Epidermal melanocyte (primary cell): ENCODE measurements at regions not wholly inside any gene's neighbourhood (a gene's known extent, or its start where the extent isn't known, plus 50 kb on each side); places are given as distances from the start of the nearest gene placed in this dataset.

Experiments used
- DNase-seq: peaks from one replicate; pipeline ENCODE4 v3.0.0; 2011; ENCODE audit warnings: low spot score; ENCODE audit not compliant: insufficient read length

DNA sequence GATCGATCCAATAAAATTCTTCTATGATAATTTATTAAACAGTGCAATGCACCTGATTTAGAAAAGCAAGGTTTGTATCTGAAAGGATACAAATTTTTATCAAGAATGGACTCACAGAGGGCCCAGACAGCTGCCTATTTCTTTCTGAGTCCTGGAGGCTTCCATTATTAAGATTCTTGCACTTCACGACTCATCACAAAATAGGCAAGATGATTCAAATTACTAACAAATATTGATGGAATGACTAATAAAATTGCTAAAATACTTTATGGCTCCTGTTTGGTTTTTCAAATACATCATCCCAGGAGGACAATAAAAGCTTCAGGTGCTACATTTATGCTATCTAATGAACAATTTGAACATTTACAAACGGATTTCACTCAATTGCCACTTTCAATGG lies 483.0 kb upstream of the AGTR1 start:
- DNase-seq: no peak

DNA sequence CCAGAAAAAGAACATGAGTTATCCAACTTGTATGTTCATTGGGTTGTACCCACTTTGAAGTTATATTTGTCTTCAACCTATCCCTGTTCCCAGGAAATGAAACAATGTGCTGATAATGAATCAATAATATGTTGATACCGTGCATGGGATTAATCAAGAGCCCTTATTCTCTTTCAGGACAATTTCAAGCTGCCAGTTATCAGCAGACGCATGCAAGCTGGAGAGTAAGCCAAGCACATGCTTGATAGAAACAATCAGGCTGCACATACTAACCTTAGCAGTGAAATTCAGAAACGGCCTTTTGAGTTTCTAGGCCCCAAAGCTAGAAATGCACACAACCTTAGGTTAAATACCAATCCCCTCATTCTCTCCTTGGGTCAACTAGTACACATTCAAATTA lies 480.4 kb upstream of the AGTR1 start:
- DNase-seq: no peak

DNA sequence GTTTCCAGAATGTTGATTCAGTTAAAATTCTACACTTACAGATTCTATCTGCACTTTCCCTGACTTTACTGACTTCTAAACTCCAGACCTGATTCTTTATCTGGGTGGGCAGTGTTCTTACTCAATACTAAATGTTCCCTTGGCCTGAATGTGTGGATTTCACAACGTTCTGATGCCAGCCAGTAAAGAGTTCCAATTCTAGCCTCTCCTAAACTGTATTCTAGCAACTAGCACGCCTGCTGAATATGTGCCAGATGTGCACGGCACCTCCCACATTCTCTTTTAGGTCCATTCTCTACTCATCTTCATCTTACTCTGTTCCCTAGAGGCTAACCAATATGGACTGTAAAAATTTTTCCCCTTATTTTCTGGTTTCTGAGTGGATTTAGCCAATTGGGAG lies 479.5 kb upstream of the AGTR1 start:
- DNase-seq: no peak

DNA sequence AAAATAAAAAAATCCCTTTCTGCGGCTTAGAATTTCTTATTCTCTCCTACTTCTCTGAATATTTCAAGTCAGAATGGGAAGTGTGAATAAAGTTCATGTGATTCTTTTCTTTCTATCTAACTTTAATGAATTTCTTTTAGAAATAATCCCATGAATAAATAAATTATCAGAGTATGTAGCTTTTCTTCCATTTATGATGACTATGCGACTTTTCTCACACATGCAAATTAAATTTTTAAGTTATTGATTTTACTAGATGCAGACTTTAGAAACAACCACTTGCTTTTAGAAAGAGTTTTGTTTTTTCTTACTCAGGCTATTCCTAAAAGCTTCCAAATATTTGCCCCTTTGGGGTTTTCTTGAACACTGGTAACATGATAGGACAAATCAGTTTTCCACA lies 477.7 kb upstream of the AGTR1 start:
- DNase-seq: no peak

DNA sequence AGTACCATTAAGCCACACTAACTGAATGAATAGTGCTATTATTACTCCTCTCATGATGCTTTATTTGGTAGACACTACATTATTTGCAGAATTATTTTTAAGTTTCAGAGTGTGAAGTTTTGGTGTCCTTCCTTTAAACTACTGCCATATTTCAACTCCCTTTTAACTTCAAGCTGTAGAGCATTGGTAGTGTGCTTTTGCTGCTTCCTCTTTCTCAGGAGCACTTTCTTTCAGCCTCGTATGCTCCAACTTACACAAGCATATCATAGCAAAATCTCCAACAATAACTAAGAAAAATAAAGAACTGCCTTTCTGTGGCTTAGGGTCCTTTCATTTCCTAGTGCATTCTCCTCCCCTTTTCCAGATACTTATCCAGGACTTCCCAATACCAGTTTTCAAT lies 476.4 kb upstream of the AGTR1 start:
- DNase-seq: no peak

DNA sequence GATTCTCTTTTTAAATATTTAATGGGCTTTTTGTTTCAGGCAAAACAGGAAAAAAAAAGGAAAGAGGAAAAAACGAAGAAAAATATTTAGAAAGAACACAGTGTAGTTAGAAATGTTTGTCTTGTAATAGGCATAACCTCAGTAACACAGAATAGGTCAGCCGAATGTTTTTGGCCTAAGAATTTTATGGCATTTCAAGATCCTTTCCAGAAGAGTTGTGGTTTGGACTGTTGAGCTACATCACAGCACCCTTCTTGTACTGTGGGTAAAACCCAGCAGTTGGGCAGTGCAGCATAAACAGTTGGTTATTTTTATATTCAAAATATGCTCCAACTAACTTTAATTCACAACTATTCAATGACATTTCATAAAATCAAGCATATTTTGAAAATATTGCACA lies 474.4 kb upstream of the AGTR1 start:
- no peak for DNase-seq

DNA sequence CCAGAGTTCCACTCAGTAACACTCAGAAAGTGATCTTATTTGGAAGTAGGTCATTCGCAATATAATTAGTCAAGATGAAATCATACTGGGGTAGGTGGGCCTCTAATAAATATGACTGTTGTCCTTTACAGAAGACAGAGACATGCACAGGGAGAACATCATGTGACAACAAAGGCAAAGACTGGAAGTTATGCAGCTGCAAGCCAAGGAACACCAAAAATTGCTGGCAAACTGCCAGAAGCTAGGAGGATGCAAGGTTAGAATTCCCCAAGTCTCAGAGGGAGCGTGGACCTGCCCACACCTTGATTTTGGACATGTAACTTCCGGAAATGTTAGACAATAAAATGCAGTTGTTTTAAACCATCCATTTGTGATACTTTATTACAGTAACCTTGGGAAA lies 471.5 kb upstream of the AGTR1 start:
- DNase-seq: no peak

DNA sequence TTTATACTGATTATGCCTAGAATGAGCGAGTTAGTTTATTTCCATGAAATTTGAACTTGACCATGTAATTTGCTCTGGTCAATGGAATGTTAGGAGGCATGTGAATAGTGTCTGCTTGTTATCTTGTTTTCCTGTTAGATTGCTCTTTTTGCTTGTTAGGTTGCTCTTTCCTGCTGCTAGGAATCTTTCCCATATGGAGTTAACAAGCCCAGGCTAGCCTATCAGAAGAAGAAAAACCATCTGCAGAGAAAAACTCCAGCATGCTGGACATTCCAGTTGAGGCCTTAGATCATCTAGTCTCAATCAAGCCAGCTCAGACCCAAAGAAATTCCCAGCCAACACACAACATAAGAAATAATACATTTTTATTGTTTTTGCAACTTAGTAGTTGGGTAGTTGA lies 470.2 kb upstream of the AGTR1 start:
- no peak for DNase-seq

DNA sequence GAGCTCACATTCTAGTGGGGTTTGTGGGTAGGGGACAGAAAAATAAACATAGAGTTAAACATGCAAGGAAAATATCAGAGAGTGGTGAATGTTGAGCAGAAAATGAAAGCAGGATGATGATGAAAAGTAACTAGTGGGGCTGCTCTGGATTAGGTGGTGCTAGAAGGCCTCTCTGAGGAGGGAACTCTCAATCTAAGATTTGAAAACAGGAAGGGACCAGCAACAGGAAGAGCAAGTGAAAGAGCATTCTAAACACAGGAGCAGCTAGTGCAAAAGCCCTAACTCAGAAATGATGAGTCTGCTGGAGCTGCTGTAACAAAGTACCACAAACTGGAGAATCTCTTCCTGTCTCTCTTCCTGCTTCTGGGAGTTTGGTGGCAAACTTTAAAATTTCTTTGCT lies 468.6 kb upstream of the AGTR1 start:
- DNase-seq: no peak

DNA sequence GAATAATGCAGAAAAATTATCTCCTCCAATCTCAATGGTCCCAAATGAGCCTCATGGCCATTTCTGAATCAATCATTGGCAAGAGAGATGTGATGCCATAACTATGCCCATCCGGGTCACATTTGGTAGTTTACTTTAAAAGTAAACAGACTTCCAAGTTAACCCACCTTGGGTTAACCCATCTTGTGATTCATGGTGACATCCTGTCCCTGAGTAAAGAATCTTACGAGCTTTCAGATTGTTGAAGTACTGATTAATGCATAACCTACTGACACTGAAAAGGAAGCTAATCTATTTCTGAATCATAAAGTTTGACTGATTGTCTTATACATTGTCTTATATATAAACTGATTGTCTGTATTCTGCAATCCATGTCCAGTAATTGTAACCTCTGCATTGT lies 467.2 kb upstream of the AGTR1 start:
- no peak for DNase-seq

DNA sequence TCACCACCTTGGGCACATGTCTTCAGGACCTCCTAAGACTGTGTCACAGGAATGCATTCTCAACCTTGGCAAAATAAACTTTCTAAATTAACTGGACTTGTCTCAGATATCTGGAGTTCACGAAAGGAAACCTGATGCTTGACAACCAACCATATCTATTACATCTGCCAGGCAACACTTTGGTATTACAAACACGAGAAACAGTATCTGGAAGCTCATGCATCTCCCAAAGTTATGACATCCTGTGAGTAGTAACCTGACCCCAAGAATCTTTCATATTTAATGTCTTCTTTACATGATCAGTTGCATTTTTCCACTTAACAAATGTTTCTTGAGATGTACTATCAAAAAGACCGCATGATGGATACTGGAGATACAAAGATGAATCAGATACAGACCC lies 465.3 kb upstream of the AGTR1 start:
- no peak for DNase-seq

DNA sequence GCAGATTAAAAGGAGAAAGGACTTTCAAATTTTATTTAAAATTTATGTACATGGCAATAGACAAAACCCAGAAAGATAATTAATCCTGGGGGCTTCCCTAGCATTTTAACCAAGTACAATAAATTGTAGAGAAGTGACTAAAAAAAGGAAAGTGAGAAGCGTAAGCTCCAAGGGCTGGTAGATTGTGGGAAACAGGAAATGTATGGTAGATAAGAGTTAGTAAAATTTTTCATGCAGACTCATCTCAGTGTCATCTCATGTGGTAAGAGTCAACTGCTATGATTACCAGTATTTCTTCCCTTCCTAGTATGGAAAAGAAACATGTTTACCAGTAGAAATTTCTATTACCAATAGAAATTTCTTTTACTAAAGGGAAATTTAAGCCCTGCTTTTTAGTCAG lies 464.3 kb upstream of the AGTR1 start:
- no peak for DNase-seq

DNA sequence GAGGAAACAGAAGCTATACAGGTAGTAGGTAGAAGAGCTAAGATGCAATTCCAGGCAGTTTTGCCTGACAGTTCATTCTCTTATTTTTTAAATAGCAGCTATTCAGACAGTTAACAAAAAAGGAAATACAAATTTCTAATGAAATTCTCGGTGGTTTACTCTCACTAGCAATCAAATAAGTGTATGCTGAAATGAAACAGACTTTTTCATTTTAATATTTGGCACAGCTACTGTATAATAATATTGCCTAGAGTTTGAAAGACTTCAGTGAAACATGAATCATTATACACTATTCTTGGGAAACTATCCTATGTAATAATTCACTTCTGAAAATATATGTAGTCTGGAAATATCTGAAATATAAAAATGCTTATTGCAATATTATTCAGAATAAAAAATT lies 463.2 kb upstream of the AGTR1 start:
- no peak for DNase-seq

DNA sequence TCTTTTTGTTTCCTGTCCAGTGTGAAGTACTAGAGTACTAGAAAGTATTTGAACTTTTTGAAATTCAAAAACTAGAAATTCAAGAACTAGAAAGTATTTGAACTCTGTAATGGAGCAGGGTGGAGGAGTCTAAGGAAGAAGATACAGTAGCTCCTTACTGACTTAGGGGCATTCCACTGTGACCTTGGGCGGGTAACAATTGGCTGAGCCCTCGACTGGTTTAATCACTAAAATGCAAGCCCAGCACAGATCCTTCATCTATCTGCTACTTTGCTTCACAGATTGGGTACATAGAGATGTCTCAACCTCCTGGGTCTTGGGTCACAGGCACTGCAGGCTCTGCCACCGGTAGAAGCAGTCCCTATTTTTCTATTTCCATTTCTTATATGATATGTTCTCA lies 462.1 kb upstream of the AGTR1 start:
- no peak for DNase-seq

DNA sequence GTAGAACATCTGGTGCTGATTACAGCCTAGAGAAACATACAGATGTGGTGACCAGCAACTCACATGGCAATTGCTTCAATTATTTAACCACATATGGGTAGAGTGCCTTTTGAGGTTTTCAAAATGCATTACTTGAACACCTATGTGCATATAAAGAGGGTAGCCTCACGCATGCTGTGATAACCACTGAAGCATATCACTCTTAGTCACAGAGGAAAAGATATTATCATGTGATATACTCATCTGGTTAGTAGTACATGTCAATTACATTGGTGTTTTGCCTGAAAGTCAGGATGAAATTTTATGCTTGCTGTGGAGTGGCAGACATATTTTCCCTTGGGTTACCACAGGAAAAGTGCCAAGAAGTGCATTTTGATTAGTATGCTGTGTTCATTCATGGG lies 459.3 kb upstream of the AGTR1 start:
- DNase-seq: no peak

DNA sequence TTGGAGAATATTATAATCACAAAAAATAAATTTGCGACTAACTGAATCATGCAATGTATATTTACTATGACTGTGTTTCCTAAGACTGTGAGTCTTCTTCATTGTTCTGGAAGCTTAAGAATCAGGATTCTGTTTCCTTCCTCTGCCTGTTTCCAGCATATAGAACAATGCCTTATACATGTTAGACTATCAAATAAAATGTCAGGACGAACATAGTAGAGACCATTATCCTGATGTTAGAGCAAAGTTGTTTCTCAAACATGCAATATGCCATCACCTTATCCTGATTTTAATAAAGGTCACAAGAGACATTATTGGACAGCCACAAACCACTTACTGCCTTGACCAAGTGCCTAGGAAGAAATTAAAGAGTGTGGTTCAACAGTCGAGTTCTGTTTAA lies 457.4 kb upstream of the AGTR1 start:
- DNase-seq: no peak

DNA sequence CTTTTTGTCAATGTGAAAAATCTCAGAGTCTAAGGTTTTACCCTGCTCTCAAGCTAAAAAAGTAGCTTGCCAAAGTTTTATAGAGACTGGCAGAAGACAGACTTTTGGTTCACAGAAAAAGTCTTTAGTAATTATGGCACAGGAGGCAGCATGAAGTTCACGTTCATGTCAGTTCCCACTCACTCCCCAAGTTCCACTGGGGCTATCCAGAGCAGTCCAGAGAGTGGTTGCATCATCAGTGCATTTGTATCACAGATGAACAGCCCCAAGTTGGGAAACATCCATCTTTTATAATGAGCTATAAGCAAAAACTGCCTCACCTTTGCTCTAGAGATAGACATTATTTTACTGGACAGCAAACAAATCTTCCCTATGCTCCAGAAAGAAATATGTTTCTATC lies 454.1 kb upstream of the AGTR1 start:
- DNase-seq: no peak

DNA sequence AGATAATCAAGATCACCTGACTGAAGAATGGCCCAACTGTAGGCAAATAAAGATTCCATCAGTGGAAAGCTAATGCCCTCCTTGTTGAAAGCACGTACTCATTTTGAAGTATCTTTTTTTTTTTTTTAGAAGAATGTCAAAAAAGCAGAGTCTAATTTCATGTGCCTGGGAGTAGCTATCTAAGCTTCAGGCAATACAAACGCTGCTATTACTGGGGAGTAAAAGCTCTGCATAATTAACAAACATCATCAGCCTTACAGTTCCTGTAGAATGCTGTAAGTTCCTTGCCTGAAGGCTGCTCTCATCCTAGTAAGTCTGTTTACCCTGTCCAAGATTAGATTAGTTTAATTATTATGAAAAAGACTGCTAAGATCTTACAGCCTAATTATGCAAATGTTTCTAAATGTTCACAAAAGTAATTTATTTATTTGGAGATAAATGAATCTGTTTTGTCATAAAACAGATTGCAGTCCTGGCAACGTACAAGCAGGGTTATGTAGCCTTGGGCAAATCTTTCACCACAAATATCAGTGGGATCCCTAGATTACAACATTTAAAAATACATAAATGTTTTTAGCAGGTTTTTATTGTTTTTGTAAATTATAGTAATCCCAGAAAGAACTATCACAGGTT lies 451.3 kb upstream of the AGTR1 start:
- DNase-seq: no peak

DNA sequence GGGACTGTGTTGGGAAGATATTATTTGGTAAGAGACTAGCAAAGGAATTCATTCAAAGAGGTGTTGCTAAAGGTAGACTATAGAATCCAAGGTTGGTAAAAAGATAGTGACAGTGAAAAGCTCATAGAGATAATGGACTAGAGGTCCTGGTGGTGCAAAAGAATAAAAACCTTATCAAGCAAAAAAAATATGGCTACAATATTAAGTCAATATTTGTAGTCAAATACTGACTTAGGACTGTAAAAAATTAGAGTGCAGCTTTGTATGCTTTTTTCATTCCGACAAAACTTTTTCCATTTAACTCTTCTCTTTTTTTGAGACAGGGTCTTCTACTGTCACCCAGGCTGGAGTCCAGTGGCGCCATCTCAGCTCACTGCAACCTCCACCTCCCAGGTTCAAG lies 444.0 kb upstream of the AGTR1 start:
- no peak for DNase-seq

DNA sequence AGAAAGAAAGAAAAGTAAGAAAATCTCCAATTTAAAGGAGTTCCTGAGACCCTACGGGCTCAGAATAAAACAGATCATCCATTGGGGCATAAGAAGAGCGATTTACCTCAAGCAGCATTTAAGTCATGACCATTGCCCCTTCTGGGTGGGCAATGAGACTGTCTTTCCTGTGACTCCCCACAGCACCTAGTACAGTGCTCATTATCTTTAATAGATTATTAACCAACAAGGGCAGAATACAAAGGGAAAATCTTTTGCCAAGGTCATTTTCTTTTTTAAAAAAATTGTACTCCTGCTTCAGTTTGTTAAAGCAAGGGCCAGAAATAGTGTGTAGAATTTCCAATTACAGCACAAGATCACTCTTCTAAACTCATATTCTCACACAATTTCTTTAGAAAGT lies 443.3 kb upstream of the AGTR1 start:
- DNase-seq: no peak

DNA sequence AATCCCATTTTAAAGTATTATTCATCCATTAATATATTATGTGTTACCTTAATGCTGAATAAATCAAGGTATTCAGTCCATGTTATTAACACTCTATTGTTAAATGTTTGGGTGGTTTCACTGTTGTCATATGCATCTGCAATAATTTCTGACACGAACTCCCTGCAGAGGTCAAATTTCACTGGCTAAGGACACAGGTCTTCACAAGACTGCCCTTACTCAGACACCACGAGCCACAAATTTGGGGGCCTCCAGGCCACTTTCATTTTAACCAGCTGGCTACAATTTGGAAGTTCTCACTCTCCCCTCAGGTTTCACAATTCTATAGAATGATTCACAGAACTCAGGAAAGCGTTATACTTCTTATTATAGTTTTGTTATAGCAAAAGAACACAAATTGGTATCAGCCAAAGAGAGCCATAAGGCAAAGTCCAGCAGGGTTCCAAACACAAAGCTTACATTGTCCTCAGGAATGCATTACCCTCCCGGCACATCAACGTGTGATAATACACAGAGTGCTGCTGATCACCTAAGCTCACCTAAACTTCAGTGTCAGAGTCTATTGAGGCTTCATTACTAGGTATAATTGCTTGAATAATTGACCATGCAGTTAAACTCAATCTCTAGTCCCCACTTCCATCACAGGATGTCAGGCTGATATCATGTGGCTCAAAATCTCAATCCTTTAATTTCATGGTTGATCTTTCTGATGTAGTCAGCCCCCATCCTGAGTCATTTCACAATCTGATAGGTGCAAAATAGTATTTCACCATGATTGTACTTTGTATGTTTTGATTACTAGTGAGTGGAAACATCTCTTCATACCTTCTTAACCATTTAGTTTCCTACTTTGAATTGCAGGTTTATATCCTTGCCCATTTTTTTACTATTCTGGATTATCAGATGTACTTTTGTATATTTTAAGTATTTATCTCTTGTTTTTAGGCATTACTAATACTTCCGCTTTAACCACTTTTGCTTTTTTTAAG lies 441.4 kb upstream of the AGTR1 start:
- no peak for DNase-seq

DNA sequence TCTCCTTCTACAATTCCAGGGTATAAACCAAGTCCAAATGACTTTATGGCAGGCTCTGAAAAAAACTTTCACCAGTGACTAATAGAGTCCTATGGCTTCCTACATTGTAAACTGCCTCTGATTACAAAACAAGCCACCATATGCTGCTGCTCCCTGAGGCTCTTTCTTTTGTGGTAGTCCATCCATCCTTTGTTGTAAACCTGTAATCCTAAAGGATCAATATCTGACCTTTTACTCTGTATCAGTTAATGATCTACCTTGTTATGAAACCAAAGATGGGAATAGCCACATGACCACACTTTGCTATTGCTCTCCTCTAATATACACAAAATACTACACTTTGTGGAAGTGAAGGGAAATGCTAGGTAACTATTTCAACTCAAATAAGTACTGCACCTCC lies 434.7 kb upstream of the AGTR1 start:
- DNase-seq: no peak

DNA sequence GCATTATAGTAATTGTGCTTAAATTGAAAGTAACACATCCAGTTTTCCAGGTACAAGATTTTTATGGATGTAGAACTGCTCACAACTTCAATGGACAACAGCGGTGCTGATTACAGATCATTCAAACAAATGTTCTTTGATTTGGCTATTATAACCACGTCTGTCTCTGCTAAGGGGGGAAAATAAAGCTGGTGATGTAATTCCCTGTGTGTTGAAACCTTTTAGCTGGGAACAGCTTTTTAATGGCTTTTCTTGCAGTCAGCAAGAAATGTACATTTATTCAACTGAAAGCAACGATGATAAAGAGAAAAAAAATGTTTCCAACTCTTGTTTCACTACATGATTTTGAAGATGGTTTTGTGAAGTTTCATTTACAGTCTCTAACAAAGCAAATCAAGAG lies 431.9 kb upstream of the AGTR1 start:
- DNase-seq: no peak
